Ascending aorta (tissue), 2 donors: ENCODE measurements at regions not wholly inside any gene's neighbourhood (a gene's known extent, or its start where the extent isn't known, plus 50 kb on each side); places are given as distances from the start of the nearest gene placed in this dataset.

Experiments used
- DNase-seq, 2 donors: peaks; one replicate each; pipeline ENCODE4 v3.0.0-alpha.2; 2019; ENCODE audit warnings: low spot score in 2 of 2
- H3K27ac ChIP-seq, 2 donors: fragments of 200-600 bp; sonication (generic); one replicate each; pipeline ENCODE4 v1.5.1; 2016 to 2017; ENCODE audit warnings: mild to moderate bottlenecking in 1 of 2
- H3K27me3 ChIP-seq: fragments of 200-600 bp; sonication (generic); one replicate; pipeline ENCODE4 v1.5.1; 2017
- H3K36me3 ChIP-seq, 2 donors: fragments of 200-600 bp; sonication (generic); one replicate each; pipeline ENCODE4 v1.5.1; 2016
- H3K4me1 ChIP-seq, 2 donors: fragments of 200-600 bp; sonication (generic); one replicate each; pipeline ENCODE4 v1.5.1; 2016 to 2017; ENCODE audit warnings: mild to moderate bottlenecking in 1 of 2
- H3K4me3 ChIP-seq, 2 donors: fragments of 200-600 bp; sonication (generic); one replicate each; pipeline ENCODE4 v1.5.1; 2016 to 2017; ENCODE audit warnings: mild to moderate bottlenecking in 1 of 2
- H3K9me3 ChIP-seq, 2 donors: fragments of 200-600 bp; sonication (generic); one replicate each; pipeline ENCODE4 v1.5.1; 2016
- CTCF ChIP-seq, 3 experiments: fragments of 200-600 bp in 2 of 3; fragments of 450-650 bp in 1 of 3; sonication (generic) in 2 of 3; IDR thresholded peaks; one replicate each; pipeline ENCODE4 v1.5.1; 2016 to 2019; ENCODE audit warnings: antibody characterized with exemption in 3 of 3, mild to moderate bottlenecking in 1 of 3, moderate library complexity in 1 of 3
- intact Hi-C: fragments of 100-400 bp; cut with DNase I; formaldehyde crosslinking; loops from one replicate; pipeline ENCODE4 v1.15.1; 2023

- TF ChIP-seq CTCF (IDR thresholded peaks at IDR 0.05) = no peak
- DNase-seq = no peak
- Histone ChIP-seq H3K4me3 (no peak overlapping the region), H3K27me3 (no peaks in the 10 kb centered on the region), H3K36me3 (no peaks in the 10 kb centered on the region), H3K27ac (no peak overlapping the region), H3K9me3 (no peaks in the 10 kb centered on the region), H3K4me1 (no peaks in the 10 kb centered on the region)
- intact Hi-C loops = no loop called here
These were observed 55.9 kb upstream of the FOXN2 start for GRCh38 chr2:48258481-48259149.

GRCh38 chr2:48259811-48260210 lies 54.7 kb upstream of the FOXN2 start:
- no peak for DNase-seq
- Histone ChIP-seq H3K4me3 (no peak overlapping the region), H3K36me3 (no peaks in the 10 kb centered on the region), H3K4me1 (no peaks in the 10 kb centered on the region), H3K27ac (no peak overlapping the region), H3K9me3 (no peaks in the 10 kb centered on the region), H3K27me3 (no peaks in the 10 kb centered on the region)
- TF ChIP-seq CTCF (IDR thresholded peaks at IDR 0.05) = no peak
- intact Hi-C loops = no loop called here

- TF ChIP-seq CTCF (IDR thresholded peaks at IDR 0.05) = no peak
These were observed 49.9 kb upstream of the FOXN2 start for GRCh38 chr2:48264627-48265026.

More at GRCh38 chr2:48264627-48265026, 49.9 kb upstream of the FOXN2 start:
- Histone ChIP-seq H3K9me3 (no peaks in the 10 kb centered on the region), H3K27ac (no peak overlapping the region), H3K36me3 (no peaks in the 10 kb centered on the region), H3K4me1 (no peaks in the 10 kb centered on the region), H3K27me3 (no peaks in the 10 kb centered on the region), H3K4me3 (no peak overlapping the region)
- no peak for DNase-seq
- intact Hi-C loops = no loop called here
